ENCODE measurements at regions not wholly inside any gene's neighbourhood (a gene's known extent, or its start where the extent isn't known, plus 50 kb on each side); places are given as distances from the start of the nearest gene placed in this dataset.

DNA sequence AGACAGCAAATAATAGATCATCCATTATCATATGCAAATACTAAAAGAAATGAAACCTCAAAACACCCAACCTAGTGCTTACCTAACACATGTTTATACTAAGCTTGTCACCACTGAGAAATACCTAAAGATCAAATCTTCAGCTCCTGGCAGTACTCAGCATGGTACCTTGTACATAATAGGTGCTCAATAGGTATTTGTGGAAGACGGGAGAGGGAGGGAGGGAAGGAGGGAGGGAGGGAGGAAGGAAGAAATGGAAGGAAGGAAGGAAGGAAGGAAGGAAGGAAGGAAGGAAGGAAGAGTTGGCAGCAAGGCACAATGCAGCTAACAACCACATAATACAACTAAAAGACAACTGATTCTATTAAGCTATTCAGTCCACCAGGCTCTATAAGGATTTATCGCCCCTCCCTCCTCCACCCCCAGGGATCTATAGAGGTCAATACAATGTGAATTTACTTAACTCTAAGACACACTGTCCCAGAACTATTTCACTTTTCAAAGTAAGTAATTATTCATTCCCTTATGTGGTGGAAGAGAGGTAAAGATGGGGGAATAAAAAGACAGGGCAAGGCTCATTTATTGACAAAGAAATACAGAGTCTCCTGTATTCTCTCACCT lies 328.9 kb downstream of the PAPSS1 start:
- TF ChIP-seq, protein P1, sequence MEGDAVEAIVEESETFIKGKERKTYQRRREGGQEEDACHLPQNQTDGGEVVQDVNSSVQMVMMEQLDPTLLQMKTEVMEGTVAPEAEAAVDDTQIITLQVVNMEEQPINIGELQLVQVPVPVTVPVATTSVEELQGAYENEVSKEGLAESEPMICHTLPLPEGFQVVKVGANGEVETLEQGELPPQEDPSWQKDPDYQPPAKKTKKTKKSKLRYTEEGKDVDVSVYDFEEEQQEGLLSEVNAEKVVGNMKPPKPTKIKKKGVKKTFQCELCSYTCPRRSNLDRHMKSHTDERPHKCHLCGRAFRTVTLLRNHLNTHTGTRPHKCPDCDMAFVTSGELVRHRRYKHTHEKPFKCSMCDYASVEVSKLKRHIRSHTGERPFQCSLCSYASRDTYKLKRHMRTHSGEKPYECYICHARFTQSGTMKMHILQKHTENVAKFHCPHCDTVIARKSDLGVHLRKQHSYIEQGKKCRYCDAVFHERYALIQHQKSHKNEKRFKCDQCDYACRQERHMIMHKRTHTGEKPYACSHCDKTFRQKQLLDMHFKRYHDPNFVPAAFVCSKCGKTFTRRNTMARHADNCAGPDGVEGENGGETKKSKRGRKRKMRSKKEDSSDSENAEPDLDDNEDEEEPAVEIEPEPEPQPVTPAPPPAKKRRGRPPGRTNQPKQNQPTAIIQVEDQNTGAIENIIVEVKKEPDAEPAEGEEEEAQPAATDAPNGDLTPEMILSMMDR (IDR thresholded peaks at IDR 0.05; ENCODE audit: insufficient read depth, low read length): no peak
- TF ChIP-seq, protein P2, sequence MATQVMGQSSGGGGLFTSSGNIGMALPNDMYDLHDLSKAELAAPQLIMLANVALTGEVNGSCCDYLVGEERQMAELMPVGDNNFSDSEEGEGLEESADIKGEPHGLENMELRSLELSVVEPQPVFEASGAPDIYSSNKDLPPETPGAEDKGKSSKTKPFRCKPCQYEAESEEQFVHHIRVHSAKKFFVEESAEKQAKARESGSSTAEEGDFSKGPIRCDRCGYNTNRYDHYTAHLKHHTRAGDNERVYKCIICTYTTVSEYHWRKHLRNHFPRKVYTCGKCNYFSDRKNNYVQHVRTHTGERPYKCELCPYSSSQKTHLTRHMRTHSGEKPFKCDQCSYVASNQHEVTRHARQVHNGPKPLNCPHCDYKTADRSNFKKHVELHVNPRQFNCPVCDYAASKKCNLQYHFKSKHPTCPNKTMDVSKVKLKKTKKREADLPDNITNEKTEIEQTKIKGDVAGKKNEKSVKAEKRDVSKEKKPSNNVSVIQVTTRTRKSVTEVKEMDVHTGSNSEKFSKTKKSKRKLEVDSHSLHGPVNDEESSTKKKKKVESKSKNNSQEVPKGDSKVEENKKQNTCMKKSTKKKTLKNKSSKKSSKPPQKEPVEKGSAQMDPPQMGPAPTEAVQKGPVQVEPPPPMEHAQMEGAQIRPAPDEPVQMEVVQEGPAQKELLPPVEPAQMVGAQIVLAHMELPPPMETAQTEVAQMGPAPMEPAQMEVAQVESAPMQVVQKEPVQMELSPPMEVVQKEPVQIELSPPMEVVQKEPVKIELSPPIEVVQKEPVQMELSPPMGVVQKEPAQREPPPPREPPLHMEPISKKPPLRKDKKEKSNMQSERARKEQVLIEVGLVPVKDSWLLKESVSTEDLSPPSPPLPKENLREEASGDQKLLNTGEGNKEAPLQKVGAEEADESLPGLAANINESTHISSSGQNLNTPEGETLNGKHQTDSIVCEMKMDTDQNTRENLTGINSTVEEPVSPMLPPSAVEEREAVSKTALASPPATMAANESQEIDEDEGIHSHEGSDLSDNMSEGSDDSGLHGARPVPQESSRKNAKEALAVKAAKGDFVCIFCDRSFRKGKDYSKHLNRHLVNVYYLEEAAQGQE (IDR thresholded peaks at IDR 0.05; ENCODE audit: insufficient replicate concordance, low read depth): no peak
- TF ChIP-seq POLR2AphosphoS5 (IDR thresholded peaks at IDR 0.05; ENCODE audit: low read depth): no peak
